Fibroblast of gingiva (primary cell): ENCODE measurements at regions not wholly inside any gene's neighbourhood (a gene's known extent, or its start where the extent isn't known, plus 50 kb on each side); places are given as distances from the start of the nearest gene placed in this dataset.
A peak's percentile ranks its signal among the peaks of the same experiment; 100 is the strongest.
"Not testable (repeated sequence)": the region's sequence is repeated elsewhere in the genome, so short reads cannot be mapped to it uniquely, and the experiment has no call there.

Experiments used
- DNase-seq: peaks from one replicate; pipeline ENCODE4 v3.0.0-alpha.2; 2011; ENCODE audit warnings: low read depth

- no peak for DNase-seq
Measured at GRCh38 chr1:25131794-25132193, 100.5 kb downstream of the SYF2 start.

- DNase-seq, result no peak
Measured at GRCh38 chr1:25130895-25131294, 101.4 kb downstream of the SYF2 start.

DNA sequence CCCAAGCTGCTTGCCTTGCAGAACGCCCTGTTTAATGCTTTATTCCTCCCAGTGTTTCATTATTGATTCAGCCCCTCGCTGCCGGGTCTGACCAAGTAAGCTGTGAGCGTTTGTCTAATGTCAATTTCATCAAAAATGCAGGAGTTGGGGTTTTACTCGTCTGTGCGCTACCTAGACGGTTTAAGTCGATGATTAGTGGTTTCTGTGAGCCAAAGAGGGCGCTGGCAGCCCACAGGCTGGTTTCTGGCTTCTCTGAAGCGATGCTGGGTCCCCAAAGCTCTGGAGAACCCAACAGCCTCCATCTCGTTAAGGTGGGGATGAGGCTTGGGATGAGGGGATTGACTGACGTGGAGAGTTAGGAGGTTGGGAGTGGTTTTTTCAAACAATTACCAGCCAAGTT is 102.9 kb downstream of the SYF2 start:
- no peak for DNase-seq

DNA sequence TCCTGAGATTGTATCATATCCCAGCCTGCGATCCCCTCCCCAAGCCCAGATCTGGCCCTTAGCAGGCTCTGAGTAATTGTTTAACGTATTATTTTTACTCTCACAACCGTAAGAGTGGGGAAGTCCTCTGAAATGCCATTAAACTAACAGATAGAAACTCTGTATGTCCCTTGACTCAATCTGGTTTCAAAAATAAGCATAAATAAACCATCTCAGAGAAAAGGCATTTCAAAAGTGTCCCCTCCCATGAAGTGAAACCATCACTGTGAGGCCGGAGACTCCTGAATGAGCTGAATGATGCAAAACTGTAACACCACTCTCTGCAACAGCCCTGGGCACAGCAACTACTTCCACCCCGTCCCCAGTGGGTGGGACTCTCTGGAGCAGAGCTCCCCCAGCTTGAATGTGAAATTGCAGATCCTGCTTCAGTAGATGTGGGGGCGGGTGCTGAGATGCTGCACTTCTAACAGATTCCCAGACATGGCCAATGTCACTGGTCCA is 104.1 kb downstream of the SYF2 start:
- no peak for DNase-seq

- DNase-seq, result no peak
Measured at GRCh38 chr1:25126562-25126961, 105.7 kb downstream of the SYF2 start.

DNA sequence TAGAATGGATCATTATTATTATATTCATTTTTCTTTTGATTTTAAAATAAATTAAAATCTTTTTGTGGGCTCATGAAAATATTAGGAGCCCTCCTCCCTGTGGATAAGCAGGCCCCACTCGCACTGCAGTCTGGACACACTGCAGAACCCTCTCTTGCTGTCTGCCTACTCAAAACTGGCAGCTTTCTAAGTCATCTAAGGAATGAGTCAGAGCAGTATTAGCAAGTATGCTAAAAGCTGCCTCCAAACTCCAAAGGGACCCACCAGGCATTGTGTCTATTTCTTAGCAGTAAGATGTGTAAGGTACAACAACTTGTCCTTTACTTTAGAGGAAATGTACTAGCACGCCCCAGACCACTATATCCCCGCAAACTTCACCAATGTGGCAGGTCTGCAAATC is 108.8 kb downstream of the SYF2 start:
- DNase-seq, result no peak

GRCh38 chr1:25122747-25123146 is 109.6 kb downstream of the SYF2 start:
- no peak for DNase-seq

DNA sequence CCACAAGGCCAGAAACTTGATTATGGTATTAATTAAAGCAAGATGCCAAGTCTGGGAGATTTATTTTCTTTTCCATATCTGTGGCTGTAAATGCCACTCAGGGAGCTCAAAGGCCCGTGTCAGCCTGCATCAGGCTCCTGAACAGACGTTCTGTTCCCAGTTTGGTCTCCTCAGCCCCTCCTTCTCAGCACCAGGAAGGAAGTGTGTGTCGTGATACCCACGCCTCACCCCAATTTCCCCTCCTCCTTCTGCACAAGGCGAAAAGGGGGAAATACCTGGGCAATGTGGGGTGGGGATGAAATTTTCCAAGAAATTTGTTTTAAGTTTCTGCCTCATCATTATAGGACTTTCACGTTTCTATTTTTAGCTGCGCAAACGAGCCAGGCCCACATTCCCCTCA is 112.0 kb downstream of the SYF2 start:
- peak; percentile 18 for DNase-seq

DNA sequence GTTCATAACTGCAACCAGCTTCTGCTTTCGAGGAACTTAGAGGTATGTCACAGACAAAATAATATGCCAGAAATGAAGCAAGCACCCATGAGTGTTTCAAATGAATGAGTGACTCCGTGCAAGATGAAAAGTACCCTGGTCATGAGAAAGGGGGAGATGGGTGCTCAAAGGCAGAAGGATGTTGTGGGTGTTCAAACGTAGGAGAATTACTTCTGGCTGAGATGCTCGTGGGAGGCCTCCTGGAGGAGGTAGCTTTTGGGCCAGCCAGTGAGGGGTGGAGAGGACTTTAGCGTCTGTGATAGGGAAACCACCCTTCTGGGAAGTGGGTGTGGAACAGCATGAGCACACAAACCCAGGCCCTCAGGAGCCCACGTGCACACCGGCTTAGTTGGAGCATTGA is 113.8 kb downstream of the SYF2 start:
- DNase-seq, result no peak

DNA sequence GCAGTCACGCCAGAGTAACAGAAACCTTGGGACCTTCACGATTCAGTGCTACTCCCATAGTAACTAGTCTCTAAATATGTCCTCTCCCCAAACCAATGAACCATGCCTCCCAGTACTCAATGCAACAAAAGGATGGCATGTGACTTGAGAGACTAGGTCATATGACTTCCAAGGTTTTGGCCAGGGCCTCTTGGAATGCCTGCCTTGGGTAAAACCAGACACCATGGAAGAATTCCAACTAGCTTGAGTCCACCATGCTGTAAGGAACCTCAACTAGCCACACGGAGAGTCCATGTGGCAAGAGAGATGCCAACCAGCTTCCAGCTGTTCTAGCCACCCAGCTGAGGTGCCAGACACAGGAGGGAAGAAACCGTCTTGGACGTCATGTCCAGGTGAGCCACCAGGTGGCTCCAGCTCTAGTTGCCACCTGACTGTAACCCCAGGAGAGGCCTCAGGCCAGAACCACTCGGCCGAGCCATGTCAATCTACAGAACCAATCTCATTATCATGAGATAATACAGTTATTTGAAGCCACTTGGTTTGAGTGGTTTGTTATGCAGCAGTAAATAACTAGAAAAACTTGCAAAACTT is 115.0 kb downstream of the SYF2 start:
- DNase-seq, result no peak

DNA sequence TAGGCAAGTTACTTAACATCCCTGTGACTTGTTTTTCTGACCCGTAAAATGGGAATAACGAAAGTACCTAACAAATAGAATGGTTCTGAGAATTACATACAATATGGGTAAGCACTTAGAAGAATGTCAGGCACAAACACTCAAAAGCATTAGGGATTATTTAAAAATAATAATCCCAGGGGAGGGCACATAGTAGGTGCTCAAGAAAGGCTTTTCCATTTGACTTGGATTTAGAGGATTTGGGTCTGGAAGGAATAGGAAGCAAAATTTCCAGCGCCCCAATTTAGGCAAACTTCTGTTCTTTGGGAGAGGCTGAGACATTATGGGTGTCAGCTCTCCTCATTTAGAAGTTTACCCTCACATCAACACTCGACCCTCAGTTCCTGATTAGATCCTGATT is 115.5 kb downstream of the SYF2 start:
- DNase-seq, result no peak

DNA sequence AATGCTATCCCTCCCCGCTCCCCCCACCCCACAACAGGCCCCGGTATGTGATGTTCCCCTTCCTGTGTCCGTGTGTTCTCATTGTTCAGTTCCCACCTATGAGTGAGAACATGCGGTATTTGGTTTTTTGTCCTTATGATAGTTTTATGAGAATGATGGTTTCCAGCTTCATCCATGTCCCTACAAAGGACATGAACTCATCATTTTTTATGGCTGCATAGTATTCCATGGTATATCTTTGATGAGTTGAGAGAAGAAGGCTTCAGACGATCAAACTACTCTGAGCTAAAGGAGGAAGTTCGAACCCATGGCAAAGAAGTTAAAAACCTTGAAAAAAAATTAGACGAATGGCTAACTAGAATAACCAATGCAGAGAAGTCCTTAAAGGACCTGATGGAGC is 116.2 kb downstream of the SYF2 start:
- not testable (repeated sequence) for DNase-seq

DNA sequence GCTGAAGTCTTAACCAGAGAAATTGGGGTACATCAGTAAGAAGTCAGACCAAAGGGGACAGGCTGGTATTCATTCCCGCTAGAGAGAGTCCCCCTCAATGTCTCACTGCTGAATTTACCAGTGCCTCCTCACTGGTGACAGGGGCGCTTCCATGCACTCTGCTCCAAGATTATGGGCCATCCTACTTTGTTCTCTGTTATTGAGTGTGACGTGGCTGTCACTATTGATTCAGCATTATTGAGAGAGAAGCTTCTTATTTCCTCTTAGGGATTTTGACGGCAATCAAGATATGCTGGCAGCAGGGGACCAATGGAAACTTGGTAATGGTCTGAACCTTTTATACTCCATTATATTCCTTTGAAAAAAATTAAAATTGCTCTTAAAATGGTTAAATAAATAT is 118.6 kb downstream of the SYF2 start:
- DNase-seq, result no peak

DNA sequence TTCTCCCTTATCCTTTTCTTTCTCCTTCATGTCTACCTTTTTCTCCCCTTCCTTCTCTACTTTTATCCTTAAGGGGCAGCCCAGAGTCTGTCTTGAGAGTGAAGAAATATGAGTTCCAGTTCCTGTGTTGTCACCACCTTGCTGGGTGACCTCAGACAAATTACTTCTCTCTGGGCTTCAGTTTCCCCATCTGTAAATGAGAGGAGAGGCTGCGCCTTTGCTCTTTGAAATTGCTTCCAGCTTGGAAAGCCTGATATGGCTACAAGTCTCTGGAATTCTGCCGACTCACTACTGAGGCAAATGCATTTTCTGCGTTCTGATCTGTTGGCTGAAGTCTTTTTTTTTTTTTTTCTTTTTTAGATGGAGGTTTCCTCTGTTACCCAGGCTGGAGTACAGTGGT is 119.2 kb downstream of the SYF2 start:
- no peak for DNase-seq

DNA sequence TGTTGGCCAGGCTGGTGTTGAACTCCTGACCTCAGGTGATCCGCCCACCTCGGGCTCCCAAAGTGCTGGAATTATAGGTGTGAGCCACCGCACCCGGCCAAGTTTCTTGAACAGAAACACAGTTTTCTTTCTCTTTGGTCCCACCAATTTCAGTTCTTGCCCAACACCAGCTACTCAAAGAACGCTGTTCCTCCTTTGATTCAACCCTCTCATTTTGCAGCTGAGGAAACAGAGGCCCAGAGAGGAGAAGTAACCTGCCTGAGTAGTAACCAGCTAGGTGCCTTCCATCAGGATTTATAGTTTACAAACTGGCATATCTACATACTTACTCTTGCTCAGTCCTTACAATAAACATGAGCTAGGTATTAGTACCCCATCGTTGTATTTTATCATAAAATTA is 119.9 kb downstream of the SYF2 start:
- no peak for DNase-seq

GRCh38 chr1:25111706-25112105 is 120.6 kb downstream of the SYF2 start:
- no peak for DNase-seq

- no peak for DNase-seq
Measured at GRCh38 chr1:25110485-25110884, 121.8 kb downstream of the SYF2 start.

GRCh38 chr1:25110036-25110435 is 122.3 kb downstream of the SYF2 start:
- DNase-seq, result peak; percentile 36

DNA sequence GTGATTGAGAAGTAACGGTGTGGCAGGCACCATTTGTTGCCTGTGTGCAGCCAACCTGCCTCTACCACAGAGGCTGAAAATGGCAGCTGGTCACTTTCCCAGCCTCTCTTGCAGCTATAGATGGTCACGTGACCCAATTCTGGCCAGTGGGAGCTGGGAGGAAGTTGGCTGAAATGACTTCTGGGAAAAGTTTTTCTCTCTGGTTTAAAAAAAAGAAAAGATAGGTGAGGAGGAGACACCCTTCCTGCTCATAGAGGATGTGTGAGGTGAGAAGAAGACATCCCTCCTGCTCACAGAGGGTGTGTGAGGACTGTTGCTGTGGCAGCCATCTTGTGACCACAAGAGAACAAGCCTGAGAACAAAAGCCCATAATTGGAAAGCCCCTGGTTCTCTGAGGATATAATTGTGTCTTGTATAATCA is 122.8 kb downstream of the SYF2 start:
- DNase-seq, result no peak

DNA sequence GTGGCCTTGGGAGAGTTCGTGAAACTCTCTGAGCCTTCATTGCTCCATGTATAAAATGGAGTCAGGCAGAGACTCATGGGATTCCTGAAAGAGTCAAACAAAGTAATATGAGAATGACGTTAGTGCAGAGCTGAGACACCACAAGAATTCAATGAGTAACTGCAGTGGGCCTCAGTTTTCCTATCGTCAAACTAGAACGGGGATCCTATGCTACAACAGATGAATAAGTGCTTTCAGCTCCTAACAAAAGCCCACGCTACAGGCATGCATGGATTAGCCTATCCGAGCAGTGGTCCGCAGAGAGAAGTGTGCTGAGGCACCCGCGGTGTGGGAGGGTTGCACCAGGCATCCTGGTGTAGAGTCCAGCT is 124.7 kb downstream of the SYF2 start:
- DNase-seq, result peak; percentile 34

DNA sequence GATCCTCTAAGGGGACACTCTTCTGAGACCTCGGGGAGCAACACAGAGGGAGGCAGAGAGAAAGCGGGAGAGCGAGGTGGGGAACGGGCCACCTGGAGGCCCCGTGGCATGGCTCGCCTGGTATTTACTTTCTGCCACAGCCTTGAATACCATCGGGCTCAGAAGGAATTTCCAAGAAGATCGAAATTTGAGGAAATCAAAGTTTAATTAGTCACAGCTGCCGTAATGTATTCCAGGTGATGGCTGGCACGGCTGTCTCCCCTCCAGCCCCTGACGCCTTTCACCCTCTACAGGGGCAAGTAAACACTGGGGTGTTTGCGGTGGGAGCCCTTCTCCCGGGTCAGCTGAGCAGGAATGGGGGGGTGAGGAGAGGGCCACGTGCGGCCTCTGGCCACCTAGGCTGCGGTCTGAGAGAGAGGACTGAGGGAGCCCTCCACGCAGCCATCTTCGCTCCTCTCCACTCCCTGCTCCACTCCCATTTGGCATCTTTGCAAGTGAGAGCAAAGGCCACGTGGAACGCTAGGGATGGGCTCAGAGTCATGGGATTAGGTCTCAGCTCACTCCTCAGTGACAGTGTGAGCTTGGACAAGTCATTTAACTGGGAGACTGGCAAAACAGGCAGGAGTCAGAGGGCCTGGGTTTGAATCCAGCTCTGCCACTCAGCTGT is 125.2 kb downstream of the SYF2 start:
- DNase-seq, result peak; percentile 42

- no peak for DNase-seq
Measured at GRCh38 chr1:25106352-25106751, 126.0 kb downstream of the SYF2 start.

GRCh38 chr1:25105836-25106235 is 126.5 kb downstream of the SYF2 start:
- DNase-seq, result peak; percentile 52

- DNase-seq, result no peak
Measured at GRCh38 chr1:25104932-25105561, 127.3 kb downstream of the SYF2 start.
